GM12878 (cell line): ENCODE measurements at regions not wholly inside any gene's neighbourhood (a gene's known extent, or its start where the extent isn't known, plus 50 kb on each side); places are given as distances from the start of the nearest gene placed in this dataset.

ENCODE experiments used
- CTCF ChIP-seq, 3 experiments: IDR thresholded peaks in 2 of 3; conservative IDR thresholded peaks in 1 of 3; 2 replicates each; pipeline ENCODE4 v1.5.1; 2011; ENCODE audit warnings: low read depth in 3 of 3, low read length in 3 of 3, mild to moderate bottlenecking in 3 of 3, control low read depth in 2 of 3, moderate library complexity in 2 of 3, inconsistent platforms in 1 of 3, mixed read lengths in 1 of 3; ENCODE audit not compliant: control insufficient read depth in 2 of 3, insufficient read depth in 1 of 3; ENCODE audit errors: extremely low read depth in 1 of 3
- E4F1 ChIP-seq: fragments of 450-650 bp; IDR thresholded peaks from 2 replicates; pipeline ENCODE4 v1.6.1; 2018; ENCODE audit warnings: borderline replicate concordance, mild to moderate bottlenecking; ENCODE audit not compliant: partially characterized antibody
- EZH2 ChIP-seq: IDR thresholded peaks from 2 replicates; pipeline ENCODE4 v1.6.1; 2012; ENCODE audit warnings: low read depth, mild to moderate bottlenecking, control low read depth, inconsistent platforms, low read length, borderline replicate concordance; ENCODE audit not compliant: control insufficient read depth
- FOXK2 ChIP-seq: fragments of 450-650 bp; IDR thresholded peaks from 2 replicates; pipeline ENCODE4 v1.6.1; 2017; ENCODE audit warnings: mild to moderate bottlenecking, moderate library complexity
- NR2C1 ChIP-seq: fragments of 450-650 bp; IDR thresholded peaks from 2 replicates; pipeline ENCODE4 v1.6.1; 2017; ENCODE audit warnings: antibody characterized with exemption, mild to moderate bottlenecking, moderate library complexity
- RAD51 ChIP-seq: fragments of 450-650 bp; IDR thresholded peaks from 2 replicates; pipeline ENCODE4 v1.6.1; 2016; ENCODE audit warnings: moderate library complexity, mild to moderate bottlenecking, inconsistent platforms
- SUZ12 ChIP-seq: fragments of 200-600 bp; sonication (generic); IDR thresholded peaks from one replicate; pipeline ENCODE4 v1.6.1; 2018; ENCODE audit warnings: antibody characterized with exemption, mild to moderate bottlenecking; ENCODE audit not compliant: unreplicated experiment
- ZNF24 ChIP-seq: fragments of 450-650 bp; IDR thresholded peaks from 2 replicates; pipeline ENCODE4 v1.6.1; 2017; ENCODE audit warnings: antibody characterized with exemption, mild to moderate bottlenecking
- ZNF592 ChIP-seq: fragments of 450-650 bp; IDR thresholded peaks from 2 replicates; pipeline ENCODE4 v1.6.1; 2017; ENCODE audit warnings: mild to moderate bottlenecking, moderate library complexity
- TF ChIP-seq, protein P1 (sequence below): IDR thresholded peaks from 2 replicates; pipeline ENCODE4 v1.6.1; 2012; ENCODE audit warnings: low read depth, low read length, improper control_type of control experiment
- TF ChIP-seq, protein P2 (sequence below): fragments of 450-650 bp; formaldehyde crosslinking; IDR thresholded peaks from 2 replicates; pipeline ENCODE4 v1.4.0; 2020; ENCODE audit warnings: mild to moderate bottlenecking, moderate library complexity
- TF ChIP-seq, protein P3 (sequence below): fragments of 450-650 bp; IDR thresholded peaks from 2 replicates; pipeline ENCODE4 v1.6.1; 2017; ENCODE audit warnings: mild to moderate bottlenecking

- TF ChIP-seq, protein P1, sequence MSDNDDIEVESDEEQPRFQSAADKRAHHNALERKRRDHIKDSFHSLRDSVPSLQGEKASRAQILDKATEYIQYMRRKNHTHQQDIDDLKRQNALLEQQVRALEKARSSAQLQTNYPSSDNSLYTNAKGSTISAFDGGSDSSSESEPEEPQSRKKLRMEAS: no peak
- TF ChIP-seq EZH2 (no peak), CTCF (IDR thresholded peaks at IDR 0.05 in 2 of 3, conservative IDR thresholded peaks at IDR 0.05 in 1 of 3; ENCODE audit: control insufficient read depth in 2 of 3, extremely low read depth in 1 of 3, insufficient read depth in 1 of 3, low read depth in 3 of 3, low read length in 3 of 3) (no peak), NR2C1 (no peak), SUZ12 (no peak), ZNF24 (no peak), FOXK2 (no peak), E4F1 (no peak), RAD51 (no peak), ZNF592 (no peak)
- TF ChIP-seq, protein P2, sequence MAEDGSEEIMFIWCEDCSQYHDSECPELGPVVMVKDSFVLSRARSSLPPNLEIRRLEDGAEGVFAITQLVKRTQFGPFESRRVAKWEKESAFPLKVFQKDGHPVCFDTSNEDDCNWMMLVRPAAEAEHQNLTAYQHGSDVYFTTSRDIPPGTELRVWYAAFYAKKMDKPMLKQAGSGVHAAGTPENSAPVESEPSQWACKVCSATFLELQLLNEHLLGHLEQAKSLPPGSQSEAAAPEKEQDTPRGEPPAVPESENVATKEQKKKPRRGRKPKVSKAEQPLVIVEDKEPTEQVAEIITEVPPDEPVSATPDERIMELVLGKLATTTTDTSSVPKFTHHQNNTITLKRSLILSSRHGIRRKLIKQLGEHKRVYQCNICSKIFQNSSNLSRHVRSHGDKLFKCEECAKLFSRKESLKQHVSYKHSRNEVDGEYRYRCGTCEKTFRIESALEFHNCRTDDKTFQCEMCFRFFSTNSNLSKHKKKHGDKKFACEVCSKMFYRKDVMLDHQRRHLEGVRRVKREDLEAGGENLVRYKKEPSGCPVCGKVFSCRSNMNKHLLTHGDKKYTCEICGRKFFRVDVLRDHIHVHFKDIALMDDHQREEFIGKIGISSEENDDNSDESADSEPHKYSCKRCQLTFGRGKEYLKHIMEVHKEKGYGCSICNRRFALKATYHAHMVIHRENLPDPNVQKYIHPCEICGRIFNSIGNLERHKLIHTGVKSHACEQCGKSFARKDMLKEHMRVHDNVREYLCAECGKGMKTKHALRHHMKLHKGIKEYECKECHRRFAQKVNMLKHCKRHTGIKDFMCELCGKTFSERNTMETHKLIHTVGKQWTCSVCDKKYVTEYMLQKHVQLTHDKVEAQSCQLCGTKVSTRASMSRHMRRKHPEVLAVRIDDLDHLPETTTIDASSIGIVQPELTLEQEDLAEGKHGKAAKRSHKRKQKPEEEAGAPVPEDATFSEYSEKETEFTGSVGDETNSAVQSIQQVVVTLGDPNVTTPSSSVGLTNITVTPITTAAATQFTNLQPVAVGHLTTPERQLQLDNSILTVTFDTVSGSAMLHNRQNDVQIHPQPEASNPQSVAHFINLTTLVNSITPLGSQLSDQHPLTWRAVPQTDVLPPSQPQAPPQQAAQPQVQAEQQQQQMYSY (CRISPR knock-in tag): no peak
- TF ChIP-seq, protein P3, sequence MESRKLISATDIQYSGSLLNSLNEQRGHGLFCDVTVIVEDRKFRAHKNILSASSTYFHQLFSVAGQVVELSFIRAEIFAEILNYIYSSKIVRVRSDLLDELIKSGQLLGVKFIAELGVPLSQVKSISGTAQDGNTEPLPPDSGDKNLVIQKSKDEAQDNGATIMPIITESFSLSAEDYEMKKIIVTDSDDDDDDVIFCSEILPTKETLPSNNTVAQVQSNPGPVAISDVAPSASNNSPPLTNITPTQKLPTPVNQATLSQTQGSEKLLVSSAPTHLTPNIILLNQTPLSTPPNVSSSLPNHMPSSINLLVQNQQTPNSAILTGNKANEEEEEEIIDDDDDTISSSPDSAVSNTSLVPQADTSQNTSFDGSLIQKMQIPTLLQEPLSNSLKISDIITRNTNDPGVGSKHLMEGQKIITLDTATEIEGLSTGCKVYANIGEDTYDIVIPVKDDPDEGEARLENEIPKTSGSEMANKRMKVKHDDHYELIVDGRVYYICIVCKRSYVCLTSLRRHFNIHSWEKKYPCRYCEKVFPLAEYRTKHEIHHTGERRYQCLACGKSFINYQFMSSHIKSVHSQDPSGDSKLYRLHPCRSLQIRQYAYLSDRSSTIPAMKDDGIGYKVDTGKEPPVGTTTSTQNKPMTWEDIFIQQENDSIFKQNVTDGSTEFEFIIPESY: no peak
Measured at GRCh38 chr1:188889166-188889565, 1588.5 kb downstream of the BRINP3 start.
